Heart left ventricle (tissue), 16 donors: ENCODE measurements at regions not wholly inside any gene's neighbourhood (a gene's known extent, or its start where the extent isn't known, plus 50 kb on each side); places are given as distances from the start of the nearest gene placed in this dataset.
"Not testable (repeated sequence)": the region's sequence is repeated elsewhere in the genome, so short reads cannot be mapped to it uniquely, and the experiment has no call there.

Experiments
- ATAC-seq, 4 donors: fragments of 200-7000 bp; cut with Tn5 transposase; one replicate each; pipeline ENCODE4 v1.9.1; 2020 to 2022; ENCODE audit warnings: moderate library complexity in 4 of 4, mild to moderate bottlenecking in 3 of 4, moderate number of reproducible peaks in 1 of 4
- DNase-seq, 5 donors: peaks; one replicate each; pipeline ENCODE4 v3.0.0-alpha.2; 2020
- H3K27ac ChIP-seq, 12 donors: fragments of 200-600 bp; sonication (generic) in 4 of 12; one replicate each; pipeline versions ENCODE4 v1.5.0 to v1.8.0; 2016 to 2022; ENCODE audit warnings: mild to moderate bottlenecking in 2 of 12
- H3K27me3 ChIP-seq, 9 donors: fragments of 200-600 bp; sonication (generic) in 2 of 9; one replicate each; pipeline versions ENCODE4 v1.5.1 to v1.8.0; 2016 to 2022; ENCODE audit warnings: mild to moderate bottlenecking in 3 of 9
- H3K36me3 ChIP-seq, 9 donors: fragments of 200-600 bp; sonication (generic) in 2 of 9; one replicate each; pipeline versions ENCODE4 v1.5.0 to v1.8.0; 2018 to 2022; ENCODE audit warnings: mild to moderate bottlenecking in 2 of 9
- H3K4me1 ChIP-seq, 12 donors: fragments of 200-600 bp; sonication (generic) in 4 of 12; one replicate each; pipeline versions ENCODE4 v1.5.0 to v1.8.0; 2016 to 2022; ENCODE audit warnings: mild to moderate bottlenecking in 3 of 12
- H3K4me3 ChIP-seq, 12 donors: fragments of 200-600 bp; sonication (generic) in 4 of 12; one replicate each; pipeline versions ENCODE4 v1.5.0 to v1.8.0; 2017 to 2022; ENCODE audit warnings: mild to moderate bottlenecking in 9 of 12, moderate library complexity in 4 of 12
- H3K9me3 ChIP-seq, 12 donors: fragments of 200-600 bp; sonication (generic) in 4 of 12; one replicate each; pipeline versions ENCODE4 v1.5.0 to v1.8.0; 2016 to 2022; ENCODE audit warnings: mild to moderate bottlenecking in 1 of 12
- CTCF ChIP-seq, 12 donors: fragments of 200-600 bp; sonication (generic) in 4 of 12; IDR thresholded peaks; one replicate each; pipeline versions ENCODE4 v1.5.0 to v1.8.0; 2018 to 2022; ENCODE audit warnings: antibody characterized with exemption in 12 of 12, mild to moderate bottlenecking in 5 of 12
- POLR2A ChIP-seq, 2 donors: fragments of 450-650 bp; IDR thresholded peaks; one replicate each; pipeline ENCODE4 v1.6.1; 2017; ENCODE audit warnings: antibody characterized with exemption in 2 of 2, mild to moderate bottlenecking in 2 of 2, moderate library complexity in 2 of 2
- WGBS, 4 donors: extraction: QIAGEN DNeasy Blood & Tissue Kit in 2 of 4; methylation state at CpG; one replicate each; pipeline versions ENCODE4 v1.1.5 to v1.1.7; 2013 to 2018; 5-methylcytosine and 5-hydroxymethylcytosine counted together
- intact Hi-C, 10 donors: fragments of 100-400 bp; cut with DNase I; formaldehyde crosslinking; loops; one replicate each; pipeline versions ENCODE4 v1.11.1 to v1.14.2; 2022
- donor health status: ischemic (EF 13 %, LVEDD 7.1; RV severe dilation, severe dysfunction).
- donor health status: healthy with polysubstance abuse.
- donor health status: DM: no; HTN: yes; CAD: no.
- donor health status: DM: no; HTN: no; CAD: no.
- donor health status: ischemic (EF 25% LVEDD 6.9; RV normal size, moderate dysfunction).
- donor health status: ischemic (EF 25% LVEDD 5.7; RV mildly dilated, moderate dysfunction).
- donor health status: healthy.
- donor health status: DM: yes; HTN: yes; CAD: no.
- donor health status: ischemic (EF 35%, LVEDD 5.7; RV mildly dilated, moderate dysfunction).
- donor health status: nonischemic (EF 11% LVEDD 7.7; RV severe dilation, severe dysfunction).
- donor health status: DM: yes; HTN: yes; CAD: no.
- donor health status: PGD.
- donor health status: ischemic (EF 29% LVEDD 5.4; RV normal size, mild dysfunction).
- donor health status: nonischemic (EF 23%, LVEDD 6.1; RV moderate dilation, normal function).

GRCh38 chr3:56955492-56956111 is 104.9 kb upstream of the SPATA12 start:
- H3K36me3 ChIP-seq: no peaks in the 10 kb centered on the region
- H3K4me1 ChIP-seq: no peaks in the 10 kb centered on the region
- no peaks in the 10 kb centered on the region for H3K9me3 ChIP-seq
- DNase-seq (no peak), ATAC-seq (no peak)
- no peak overlapping the region for H3K4me3 ChIP-seq
- H3K27me3 ChIP-seq: no peaks in the 10 kb centered on the region
- intact Hi-C loops: no loop called here
- no peak overlapping the region for H3K27ac ChIP-seq
- no peak for TF ChIP-seq POLR2A (IDR thresholded peaks at IDR 0.05)
- no peak for TF ChIP-seq CTCF (IDR thresholded peaks at IDR 0.05)
- WGBS, 4 donors: 87 to 93% (median 90%) methylated on average over 5 of the region's 5 CpGs

GRCh38 chr3:56954125-56954524 is 106.3 kb upstream of the SPATA12 start:
- no peak for DNase-seq
- WGBS, 4 donors: 90 to 100% (median 94%) methylated on average over 1 of the region's 1 CpG
- TF ChIP-seq POLR2A (IDR thresholded peaks at IDR 0.05): no peak
- ATAC-seq: no peak
- Histone ChIP-seq H3K27ac (no peak overlapping the region), H3K4me1 (no peaks in the 10 kb centered on the region), H3K27me3 (no peaks in the 10 kb centered on the region), H3K9me3 (no peaks in the 10 kb centered on the region), H3K4me3 (no peak overlapping the region), H3K36me3 (no peaks in the 10 kb centered on the region)
- intact Hi-C loops: no loop called here

- ATAC-seq: no peak
- Histone ChIP-seq H3K36me3 (no peaks in the 10 kb centered on the region), H3K4me1 (no peaks in the 10 kb centered on the region), H3K4me3 (no peak overlapping the region), H3K27me3 (no peaks in the 10 kb centered on the region), H3K27ac (no peak overlapping the region), H3K9me3 (no peaks in the 10 kb centered on the region)
- DNase-seq: no peak
- 85 to 93% (median 90%) methylated on average over 4 of the region's 4 CpGs for WGBS, 4 donors
- intact Hi-C loops: no loop called here
- TF ChIP-seq POLR2A (IDR thresholded peaks at IDR 0.05) (no peak), CTCF (IDR thresholded peaks at IDR 0.05) (no peak)
Measured at GRCh38 chr3:56952846-56953245, 107.6 kb upstream of the SPATA12 start.

- H3K36me3 ChIP-seq: no peaks in the 10 kb centered on the region
- no peak for TF ChIP-seq POLR2A (IDR thresholded peaks at IDR 0.05)
- TF ChIP-seq CTCF (IDR thresholded peaks at IDR 0.05): no peak
- no peak overlapping the region for H3K4me3 ChIP-seq
- no peak overlapping the region for H3K27ac ChIP-seq
- H3K9me3 ChIP-seq: no peaks in the 10 kb centered on the region
- no peaks in the 10 kb centered on the region for H3K4me1 ChIP-seq
- WGBS, 4 donors: 54 to 75% (median 64%) methylated on average over 1 of the region's 1 CpG
- no peak for DNase-seq
- ATAC-seq: no peak
- intact Hi-C loops: no loop called here
- no peaks in the 10 kb centered on the region for H3K27me3 ChIP-seq
Measured at GRCh38 chr3:56952061-56952460, 108.4 kb upstream of the SPATA12 start.

- H3K4me1 ChIP-seq: no peaks in the 10 kb centered on the region
- H3K27ac ChIP-seq: no peak overlapping the region
- H3K27me3 ChIP-seq: no peaks in the 10 kb centered on the region
- DNase-seq (no peak), ATAC-seq (no peak)
- no peak overlapping the region for H3K4me3 ChIP-seq
- H3K36me3 ChIP-seq: no peaks in the 10 kb centered on the region
- TF ChIP-seq CTCF (IDR thresholded peaks at IDR 0.05) (no peak), POLR2A (IDR thresholded peaks at IDR 0.05) (no peak)
- H3K9me3 ChIP-seq: peaks cover 0 to 4% (median 0%) of the 10 kb centered on the region in 12 donors
- intact Hi-C loops: no loop called here
- 67 to 81% (median 76%) methylated on average over 1 of the region's 1 CpG for WGBS, 4 donors
Measured at GRCh38 chr3:56951366-56951765, 109.1 kb upstream of the SPATA12 start.

GRCh38 chr3:56945378-56945777 is 115.1 kb upstream of the SPATA12 start:
- H3K4me3 ChIP-seq, intact Hi-C loops, H3K27ac ChIP-seq, ATAC-seq, H3K27me3 ChIP-seq, H3K36me3 ChIP-seq, DNase-seq, H3K4me1 ChIP-seq: not testable (repeated sequence)
- H3K9me3 ChIP-seq: peaks cover 0 to 11% (median 0%) of the 10 kb centered on the region in 12 donors
- WGBS, 4 donors: 67 to 93% (median 83%) methylated on average over 3 to 5 of the region's 5 CpGs
